ENCODE measurements at regions not wholly inside any gene's neighbourhood (a gene's known extent, or its start where the extent isn't known, plus 50 kb on each side); places are given as distances from the start of the nearest gene placed in this dataset.

- Histone ChIP-seq H3K27ac (no peak overlapping the region), H3K4me1 (no peaks in the 10 kb centered on the region), H3K4me3 (no peak overlapping the region), H3K9me3 (no peaks in the 10 kb centered on the region), H3K36me3 (no peaks in the 10 kb centered on the region), H3K27me3 (no peaks in the 10 kb centered on the region)
- 74% methylated on average over 6 of the region's 6 CpGs for WGBS
- TF ChIP-seq POLR2AphosphoS5 (IDR thresholded peaks at IDR 0.05): no peak
- TF ChIP-seq POLR2A (IDR thresholded peaks at IDR 0.05): no peak
- TF ChIP-seq CTCF (IDR thresholded peaks at IDR 0.05): no peak
- DNase-seq (ENCODE audit: low spot score in 2 of 2): no peak
These were observed 810.9 kb upstream of the TENM3 start for GRCh38 chr4:181432335-181432734.

GRCh38 chr4:181437895-181438294, 805.3 kb upstream of the TENM3 start:
- H3K36me3 ChIP-seq: no peaks in the 10 kb centered on the region
- no peak for DNase-seq (ENCODE audit: low spot score in 2 of 2)
- H3K4me1 ChIP-seq: no peaks in the 10 kb centered on the region
- 90% methylated on average over 7 of the region's 7 CpGs for WGBS
- no peaks in the 10 kb centered on the region for H3K27me3 ChIP-seq
- no peak overlapping the region for H3K4me3 ChIP-seq
- H3K9me3 ChIP-seq: peaks cover 4% of the 10 kb centered on the region
- H3K27ac ChIP-seq: no peak overlapping the region
- TF ChIP-seq CTCF (IDR thresholded peaks at IDR 0.05): no peak
- no peak for TF ChIP-seq POLR2AphosphoS5 (IDR thresholded peaks at IDR 0.05)
- TF ChIP-seq POLR2A (IDR thresholded peaks at IDR 0.05): no peak
- TF ChIP-seq EP300 (IDR thresholded peaks at IDR 0.05): no peak

- no peaks in the 10 kb centered on the region for H3K4me1 ChIP-seq
- 43% methylated on average over 5 of the region's 5 CpGs for WGBS
- TF ChIP-seq POLR2AphosphoS5 (IDR thresholded peaks at IDR 0.05) (no peak), EP300 (IDR thresholded peaks at IDR 0.05) (no peak), POLR2A (IDR thresholded peaks at IDR 0.05) (no peak), CTCF (IDR thresholded peaks at IDR 0.05) (no peak)
- H3K27me3 ChIP-seq: no peaks in the 10 kb centered on the region
- no peak overlapping the region for H3K27ac ChIP-seq
- H3K9me3 ChIP-seq: peaks cover 4% of the 10 kb centered on the region
- DNase-seq (ENCODE audit: low spot score in 2 of 2): no peak
- no peak overlapping the region for H3K4me3 ChIP-seq
- no peaks in the 10 kb centered on the region for H3K36me3 ChIP-seq
These were observed 804.6 kb upstream of the TENM3 start for GRCh38 chr4:181438641-181439040.

GRCh38 chr4:181443021-181443420, 800.2 kb upstream of the TENM3 start:
- Histone ChIP-seq H3K27me3 (no peaks in the 10 kb centered on the region), H3K4me1 (no peaks in the 10 kb centered on the region), H3K4me3 (no peak overlapping the region), H3K9me3 (peaks cover 4% of the 10 kb centered on the region), H3K27ac (no peak overlapping the region), H3K36me3 (no peaks in the 10 kb centered on the region)
- no peak for DNase-seq (ENCODE audit: low spot score in 2 of 2)
- TF ChIP-seq POLR2AphosphoS5 (IDR thresholded peaks at IDR 0.05) (no peak), CTCF (IDR thresholded peaks at IDR 0.05) (no peak), EP300 (IDR thresholded peaks at IDR 0.05) (no peak), POLR2A (IDR thresholded peaks at IDR 0.05) (no peak)
- 43% methylated on average over 6 of the region's 6 CpGs for WGBS

GRCh38 chr4:181465826-181466225, 777.4 kb upstream of the TENM3 start:
- 90% methylated on average over 7 of the region's 7 CpGs for WGBS
- H3K4me3 ChIP-seq: no peak overlapping the region
- no peak overlapping the region for H3K27ac ChIP-seq

More at GRCh38 chr4:181465826-181466225, 777.4 kb upstream of the TENM3 start:
- Histone ChIP-seq H3K27me3 (no peaks in the 10 kb centered on the region), H3K9me3 (no peaks in the 10 kb centered on the region), H3K4me1 (no peaks in the 10 kb centered on the region), H3K36me3 (no peaks in the 10 kb centered on the region)
- DNase-seq (ENCODE audit: low spot score in 2 of 2): no peak
- TF ChIP-seq POLR2AphosphoS5 (IDR thresholded peaks at IDR 0.05) (no peak), CTCF (IDR thresholded peaks at IDR 0.05) (no peak), EP300 (IDR thresholded peaks at IDR 0.05) (no peak), POLR2A (IDR thresholded peaks at IDR 0.05) (no peak)
